Vagina (tissue), 2 donors: ENCODE measurements at regions not wholly inside any gene's neighbourhood (a gene's known extent, or its start where the extent isn't known, plus 50 kb on each side); places are given as distances from the start of the nearest gene placed in this dataset.

ENCODE experiments used
- DNase-seq, 2 donors: peaks; one replicate each; pipeline ENCODE4 v3.0.0-alpha.2; 2017; ENCODE audit errors: extremely low spot score in 2 of 2
- H3K27ac ChIP-seq: fragments of 200-600 bp; sonication (generic); one replicate; pipeline ENCODE4 v1.5.1; 2019
- H3K27me3 ChIP-seq: fragments of 200-600 bp; sonication (generic); one replicate; pipeline ENCODE4 v1.5.1; 2019
- H3K36me3 ChIP-seq, 2 donors: fragments of 200-600 bp; sonication (generic); one replicate each; pipeline ENCODE4 v1.5.1; 2017 to 2019
- H3K4me1 ChIP-seq: fragments of 200-600 bp; sonication (generic); one replicate; pipeline ENCODE4 v1.5.1; 2019
- H3K4me3 ChIP-seq, 2 donors: fragments of 200-600 bp; sonication (generic); 1 replicate in 1 of 2; 2 replicates in 1 of 2; pipeline ENCODE4 v1.5.1; 2016 to 2019
- H3K9me3 ChIP-seq: fragments of 200-600 bp; sonication (generic); one replicate; pipeline ENCODE4 v1.5.1; 2019
- CTCF ChIP-seq, 3 experiments: fragments of 450-650 bp in 2 of 3; fragments of 200-600 bp in 1 of 3; sonication (generic) in 1 of 3; IDR thresholded peaks; one replicate each; pipeline ENCODE4 v1.5.1; 2017 to 2019; ENCODE audit warnings: antibody characterized with exemption in 3 of 3, mild to moderate bottlenecking in 2 of 3, moderate library complexity in 2 of 3
- POLR2A ChIP-seq, 2 donors: fragments of 450-650 bp; IDR thresholded peaks; one replicate each; pipeline ENCODE4 v1.6.1; 2017; ENCODE audit warnings: antibody characterized with exemption in 2 of 2, mild to moderate bottlenecking in 2 of 2, moderate library complexity in 2 of 2
- POLR2AphosphoS5 ChIP-seq, 2 donors: sonication (generic); formaldehyde crosslinking; IDR thresholded peaks; one replicate each; pipeline ENCODE4 v1.9.0; 2017; ENCODE audit warnings: antibody characterized with exemption in 2 of 2, mild to moderate bottlenecking in 2 of 2, low read depth in 1 of 2; ENCODE audit not compliant: insufficient read depth in 1 of 2
- intact Hi-C: fragments of 100-400 bp; cut with DNase I; formaldehyde crosslinking; loops from one replicate; pipeline ENCODE4 v1.15.1; 2023

GRCh38 chr13:84645196-84646012, 763.1 kb upstream of the SLITRK1 start:
- intact Hi-C loops = no loop called here
- H3K36me3 ChIP-seq = no peaks in the 10 kb centered on the region
- H3K4me1 ChIP-seq = no peaks in the 10 kb centered on the region
- H3K27me3 ChIP-seq = no peaks in the 10 kb centered on the region
- no peak overlapping the region for H3K4me3 ChIP-seq
- no peak for TF ChIP-seq POLR2AphosphoS5 (IDR thresholded peaks at IDR 0.05; ENCODE audit: insufficient read depth in 1 of 2, low read depth in 1 of 2)
- TF ChIP-seq POLR2A (IDR thresholded peaks at IDR 0.05) = no peak
- TF ChIP-seq CTCF (IDR thresholded peaks at IDR 0.05) = no peak
- H3K9me3 ChIP-seq = no peaks in the 10 kb centered on the region
- no peak for DNase-seq
- no peak overlapping the region for H3K27ac ChIP-seq

DNA sequence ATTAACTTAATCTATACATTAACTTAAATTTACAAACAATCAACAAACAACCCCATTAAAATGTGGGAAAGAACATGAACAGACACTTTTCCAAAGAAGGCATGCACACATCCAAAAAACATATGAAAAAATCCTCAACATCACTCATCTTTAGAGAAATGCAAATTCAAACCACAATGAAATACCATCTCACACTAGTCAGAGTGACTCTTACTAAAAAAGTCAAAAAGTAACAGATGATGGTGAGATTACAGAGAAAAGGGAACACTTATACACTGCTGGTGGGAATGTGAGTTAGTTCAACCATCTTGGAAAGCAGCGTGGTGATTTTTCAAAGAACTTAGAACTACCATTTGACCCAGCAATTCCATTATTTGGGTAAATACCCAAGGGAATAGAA, 759.2 kb upstream of the SLITRK1 start:
- TF ChIP-seq CTCF (IDR thresholded peaks at IDR 0.05) (no peak), POLR2AphosphoS5 (IDR thresholded peaks at IDR 0.05; ENCODE audit: insufficient read depth in 1 of 2, low read depth in 1 of 2) (no peak), POLR2A (IDR thresholded peaks at IDR 0.05) (no peak)
- H3K9me3 ChIP-seq = no peaks in the 10 kb centered on the region
- H3K27ac ChIP-seq = no peak overlapping the region
- DNase-seq = no peak
- H3K4me1 ChIP-seq = no peaks in the 10 kb centered on the region
- H3K4me3 ChIP-seq = no peak overlapping the region
- H3K36me3 ChIP-seq = no peaks in the 10 kb centered on the region
- no peaks in the 10 kb centered on the region for H3K27me3 ChIP-seq
- intact Hi-C loops = no loop called here

DNA sequence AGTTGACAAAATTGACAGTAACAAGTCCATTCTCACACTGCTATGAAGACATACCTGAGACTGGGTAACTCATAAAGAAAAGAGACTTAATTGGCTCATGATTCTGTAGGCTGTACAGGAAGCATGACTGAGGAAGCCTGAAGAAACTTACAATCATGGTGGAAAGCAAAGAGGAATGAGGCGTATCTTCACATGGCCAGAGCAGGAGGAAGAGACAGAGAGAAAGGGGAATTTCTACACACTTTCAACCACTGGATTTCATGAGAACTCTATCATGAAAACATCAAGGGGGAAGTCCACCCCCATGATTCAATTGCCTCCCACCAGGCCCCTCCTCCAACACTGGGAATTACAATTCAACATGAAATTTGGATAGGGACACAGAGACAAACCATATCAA, 758.4 kb upstream of the SLITRK1 start:
- Histone ChIP-seq H3K27me3 (no peaks in the 10 kb centered on the region), H3K4me3 (no peak overlapping the region), H3K4me1 (no peaks in the 10 kb centered on the region), H3K9me3 (no peaks in the 10 kb centered on the region), H3K27ac (no peak overlapping the region), H3K36me3 (no peaks in the 10 kb centered on the region)
- no peak for DNase-seq
- TF ChIP-seq CTCF (IDR thresholded peaks at IDR 0.05) (no peak), POLR2AphosphoS5 (IDR thresholded peaks at IDR 0.05; ENCODE audit: insufficient read depth in 1 of 2, low read depth in 1 of 2) (no peak), POLR2A (IDR thresholded peaks at IDR 0.05) (no peak)
- intact Hi-C loops = no loop called here

- DNase-seq = no peak
- Histone ChIP-seq H3K4me3 (no peak overlapping the region), H3K4me1 (no peaks in the 10 kb centered on the region), H3K27me3 (no peaks in the 10 kb centered on the region), H3K9me3 (no peaks in the 10 kb centered on the region), H3K27ac (no peak overlapping the region), H3K36me3 (no peaks in the 10 kb centered on the region)
- intact Hi-C loops = no loop called here
- no peak for TF ChIP-seq POLR2A (IDR thresholded peaks at IDR 0.05)
- TF ChIP-seq CTCF (IDR thresholded peaks at IDR 0.05) = no peak
- no peak for TF ChIP-seq POLR2AphosphoS5 (IDR thresholded peaks at IDR 0.05; ENCODE audit: insufficient read depth in 1 of 2, low read depth in 1 of 2)
Observed at GRCh38 chr13:84630476-84630875, 748.2 kb upstream of the SLITRK1 start.

GRCh38 chr13:84616864-84617263, 734.6 kb upstream of the SLITRK1 start:
- intact Hi-C loops = no loop called here

More at GRCh38 chr13:84616864-84617263, 734.6 kb upstream of the SLITRK1 start:
- TF ChIP-seq POLR2AphosphoS5 (IDR thresholded peaks at IDR 0.05; ENCODE audit: insufficient read depth in 1 of 2, low read depth in 1 of 2) (no peak), CTCF (IDR thresholded peaks at IDR 0.05) (no peak), POLR2A (IDR thresholded peaks at IDR 0.05) (no peak)
- Histone ChIP-seq H3K4me1 (no peaks in the 10 kb centered on the region), H3K27ac (no peak overlapping the region), H3K36me3 (no peaks in the 10 kb centered on the region), H3K4me3 (no peak overlapping the region), H3K27me3 (no peaks in the 10 kb centered on the region), H3K9me3 (no peaks in the 10 kb centered on the region)
- DNase-seq = no peak
